Right lung (tissue), 2 donors: ENCODE measurements at regions not wholly inside any gene's neighbourhood (a gene's known extent, or its start where the extent isn't known, plus 50 kb on each side); places are given as distances from the start of the nearest gene placed in this dataset.

Experiments used
- DNase-seq, 2 donors: peaks; one replicate each; pipeline ENCODE4 v3.0.0-alpha.2; 2013

- DNase-seq: no peak
These were observed 649.6 kb downstream of the KCTD16 start for GRCh38 chr5:144820278-144820677.

DNA sequence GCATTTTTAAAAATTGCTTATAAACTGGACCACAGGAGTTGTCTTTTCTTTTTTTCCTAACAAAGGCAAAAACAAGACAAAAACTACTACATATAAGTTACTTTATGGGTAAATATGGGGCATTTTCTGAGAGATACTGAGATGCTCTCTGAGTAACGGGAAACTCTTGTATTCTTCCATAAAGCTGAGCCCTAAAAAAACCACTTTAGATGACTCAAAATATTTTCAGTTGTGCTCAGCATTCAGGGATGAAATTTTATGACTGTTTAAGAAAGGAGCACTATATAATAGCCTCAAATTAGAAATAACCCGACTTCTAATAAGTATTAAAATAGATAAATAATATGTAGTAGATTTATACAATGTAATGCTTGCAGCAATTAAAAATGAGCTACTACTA, 644.5 kb downstream of the KCTD16 start:
- DNase-seq: no peak

- peak; percentile 28 to 36 for DNase-seq
These were observed 642.1 kb downstream of the KCTD16 start for GRCh38 chr5:144812763-144813162.

DNA sequence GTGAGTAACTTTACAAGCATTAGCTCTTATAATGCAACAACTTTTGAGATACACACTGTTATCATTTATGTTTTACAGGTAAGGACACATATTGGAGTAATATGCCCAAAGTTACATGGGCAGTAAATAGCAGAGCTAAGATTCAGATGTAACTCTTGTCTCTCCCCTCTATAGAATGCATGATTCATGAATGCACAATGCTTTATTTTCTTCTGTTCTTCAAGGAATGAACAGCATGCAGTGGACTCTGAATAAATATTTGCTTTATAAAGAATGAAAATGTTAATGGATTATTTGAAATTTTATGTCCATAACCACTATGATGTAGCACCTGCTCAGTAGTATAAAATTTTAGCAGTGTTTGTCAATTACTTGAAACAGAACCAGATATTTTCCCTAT, 629.5 kb downstream of the KCTD16 start:
- DNase-seq: no peak

- no peak for DNase-seq
These were observed 627.9 kb downstream of the KCTD16 start for GRCh38 chr5:144798595-144798994.

- no peak for DNase-seq
These were observed 624.2 kb downstream of the KCTD16 start for GRCh38 chr5:144794922-144795321.

GRCh38 chr5:144788556-144788955, 617.9 kb downstream of the KCTD16 start:
- no peak for DNase-seq

DNA sequence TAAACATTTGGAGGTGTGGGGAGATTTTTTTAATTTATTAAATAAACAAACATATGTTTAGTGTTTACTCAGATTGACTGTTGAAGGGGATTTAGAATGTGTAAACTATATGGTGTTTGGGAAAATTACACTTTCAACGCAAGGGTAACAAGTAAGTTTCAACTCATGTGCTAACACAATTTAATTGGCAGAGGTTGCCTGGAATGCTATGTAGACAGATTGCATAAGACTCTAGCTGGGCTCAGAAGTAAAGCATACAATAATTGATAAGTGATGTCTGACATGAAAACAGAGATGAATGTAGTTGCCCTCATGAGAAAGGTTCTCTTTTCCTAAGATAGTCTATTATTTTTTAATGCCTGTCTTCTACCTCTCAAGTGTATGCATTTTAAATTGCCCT, 617.4 kb downstream of the KCTD16 start:
- no peak for DNase-seq

DNA sequence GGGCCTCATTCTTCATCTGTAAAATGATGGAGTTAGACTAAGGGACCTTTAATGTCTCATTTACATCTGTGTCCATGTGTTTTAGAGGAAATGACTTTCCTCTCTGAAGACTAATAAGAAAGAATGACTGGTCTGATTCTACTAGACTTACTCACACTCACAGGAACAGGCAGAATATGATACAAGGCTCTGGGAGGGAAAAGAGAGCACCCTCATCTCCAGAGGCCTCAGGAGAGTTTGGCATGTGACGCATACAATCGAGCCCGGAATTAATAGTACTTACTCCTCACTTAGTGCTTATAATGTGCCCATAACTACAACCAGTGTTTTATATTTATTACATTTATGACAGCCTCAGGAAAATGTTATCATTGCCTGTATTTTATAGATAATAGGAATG, 608.7 kb downstream of the KCTD16 start:
- DNase-seq: no peak

GRCh38 chr5:144778561-144778960, 607.9 kb downstream of the KCTD16 start:
- no peak for DNase-seq

DNA sequence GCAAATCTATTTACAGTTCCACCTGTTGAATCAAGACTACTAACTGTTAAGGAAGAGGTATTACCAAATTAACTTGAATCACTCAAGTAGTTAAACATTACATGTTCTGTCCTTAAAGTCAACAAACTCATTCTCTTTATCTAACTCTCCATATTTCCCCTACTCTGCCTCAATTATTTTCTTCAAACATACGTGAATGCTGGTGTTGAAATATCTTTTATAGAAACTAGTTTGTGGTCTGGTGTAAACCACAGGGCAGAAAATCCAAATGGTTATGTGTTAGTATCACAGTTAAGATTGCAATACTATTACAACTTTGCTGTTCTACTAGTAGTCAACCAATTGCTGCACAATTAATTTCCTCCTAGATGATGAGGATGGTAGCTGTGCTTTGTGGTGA, 603.5 kb downstream of the KCTD16 start:
- DNase-seq: no peak

DNA sequence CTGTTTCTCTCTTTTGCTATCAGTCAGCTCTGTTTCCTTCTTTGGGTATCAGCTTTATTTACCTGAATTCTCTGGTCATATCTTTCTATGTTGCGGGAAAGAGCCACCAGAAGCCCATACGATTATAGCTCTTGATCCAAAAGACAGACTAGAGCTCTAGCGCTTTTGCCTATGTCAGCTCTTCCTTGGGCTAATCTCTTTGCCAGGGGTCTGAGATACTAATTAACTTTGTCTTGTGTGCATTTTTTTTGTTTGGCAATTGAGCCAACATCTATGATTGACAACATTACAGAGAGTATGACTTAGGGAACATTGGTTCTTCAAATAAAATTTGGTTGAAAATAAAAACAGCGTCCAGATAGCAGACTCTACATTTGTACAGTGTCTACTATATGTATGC, 603.0 kb downstream of the KCTD16 start:
- DNase-seq: no peak

GRCh38 chr5:144771802-144772201, 601.1 kb downstream of the KCTD16 start:
- DNase-seq: no peak

DNA sequence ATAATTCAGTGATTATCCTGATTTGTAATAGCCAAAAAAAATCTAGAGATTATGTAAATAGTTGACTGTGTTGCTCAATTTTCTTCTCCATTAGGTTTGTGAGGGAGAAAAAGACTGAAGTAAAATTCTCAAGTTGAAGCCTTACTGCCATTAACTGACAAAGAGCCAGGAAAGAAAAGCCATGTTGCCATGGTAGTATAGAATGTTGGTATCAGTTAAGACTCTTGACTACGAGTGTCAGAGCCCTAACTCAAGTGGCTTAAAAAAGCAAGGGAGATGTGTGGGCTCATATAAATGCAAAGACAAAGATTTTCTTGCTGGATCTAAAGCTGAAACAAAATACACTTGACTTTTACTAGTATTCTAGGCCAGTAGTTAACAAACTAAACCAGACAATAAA, 571.7 kb downstream of the KCTD16 start:
- peak; percentile 21 to 27 for DNase-seq

- DNase-seq: no peak
These were observed 561.1 kb downstream of the KCTD16 start for GRCh38 chr5:144731786-144732185.

GRCh38 chr5:144712090-144712489, 541.4 kb downstream of the KCTD16 start:
- DNase-seq: no peak

DNA sequence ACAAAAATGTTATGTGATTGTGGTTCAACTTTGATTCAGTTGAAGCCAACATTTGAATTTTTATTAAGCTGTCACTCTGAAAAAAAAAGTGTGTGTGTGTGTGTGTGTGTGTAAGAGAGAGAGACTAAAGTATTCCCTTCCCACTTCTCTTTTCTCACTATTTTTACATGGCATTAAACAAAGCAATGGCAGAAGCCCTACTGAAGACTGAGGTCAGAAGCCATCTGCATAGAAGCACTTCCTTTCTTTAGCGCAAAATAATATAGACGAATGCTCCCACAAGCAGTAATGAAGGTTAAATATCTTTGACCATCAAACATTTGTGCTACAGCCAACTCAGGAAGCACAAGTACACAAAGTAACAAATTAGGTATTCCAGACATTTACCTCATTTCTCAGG, 540.5 kb downstream of the KCTD16 start:
- no peak for DNase-seq

GRCh38 chr5:144710637-144711036, 540.0 kb downstream of the KCTD16 start:
- DNase-seq: no peak

DNA sequence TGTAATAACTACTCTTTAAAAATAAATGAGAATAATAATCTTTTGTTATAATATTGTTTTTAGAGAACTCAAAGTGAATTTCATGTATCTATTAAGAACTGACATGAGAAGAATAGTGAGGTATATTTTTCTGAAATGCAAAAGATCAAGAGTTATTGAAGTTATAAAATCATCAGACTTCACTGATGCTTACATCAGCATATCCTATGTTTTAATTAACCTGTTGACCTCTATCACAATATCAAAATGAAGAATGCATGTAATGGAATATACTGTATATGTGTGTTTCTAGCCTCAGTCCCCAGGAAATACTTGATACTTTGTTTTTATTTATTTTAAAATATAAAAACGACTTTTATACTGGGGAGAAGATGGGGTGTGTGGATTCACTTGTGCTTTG, 533.1 kb downstream of the KCTD16 start:
- DNase-seq: no peak

DNA sequence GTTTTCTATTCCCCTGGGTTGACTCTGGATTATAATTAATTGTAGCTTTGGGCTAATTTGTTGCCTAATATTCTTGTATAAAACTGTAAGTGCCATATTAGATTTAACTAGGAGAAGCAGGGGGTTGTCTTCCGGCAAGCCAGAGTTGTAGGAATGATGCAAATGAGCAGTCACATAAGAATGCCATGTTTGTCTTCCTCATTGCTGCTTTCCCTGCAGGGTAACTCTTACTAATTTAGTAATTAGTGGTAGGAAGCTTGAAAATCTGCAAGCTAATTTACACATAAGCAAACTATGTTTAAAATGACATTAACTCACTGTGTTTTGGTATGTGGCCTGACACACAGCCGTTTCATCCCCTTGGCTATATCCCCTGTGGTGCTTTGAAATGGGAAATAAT, 527.8 kb downstream of the KCTD16 start:
- DNase-seq: no peak

- no peak for DNase-seq
These were observed 527.2 kb downstream of the KCTD16 start for GRCh38 chr5:144697847-144698262.

GRCh38 chr5:144691936-144692335, 521.3 kb downstream of the KCTD16 start:
- DNase-seq: no peak

DNA sequence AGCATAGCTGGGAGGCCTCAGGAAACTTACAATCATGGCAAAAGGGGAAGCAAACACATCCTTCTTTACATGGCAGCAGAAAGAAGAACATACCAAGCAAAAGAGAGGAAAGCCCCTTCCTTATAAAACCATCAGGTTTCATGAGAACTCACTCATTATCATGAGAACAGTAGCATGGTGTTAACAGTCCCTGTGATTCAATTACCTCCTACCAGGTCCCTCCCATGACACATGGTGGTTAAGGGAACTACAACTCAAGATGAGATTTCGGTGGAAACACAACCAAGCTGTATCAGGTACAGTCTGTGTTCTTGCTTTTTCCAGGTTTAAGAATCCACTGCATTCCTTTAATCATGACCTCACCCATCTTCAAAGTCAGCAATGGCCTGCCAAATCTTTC, 514.2 kb downstream of the KCTD16 start:
- no peak for DNase-seq

DNA sequence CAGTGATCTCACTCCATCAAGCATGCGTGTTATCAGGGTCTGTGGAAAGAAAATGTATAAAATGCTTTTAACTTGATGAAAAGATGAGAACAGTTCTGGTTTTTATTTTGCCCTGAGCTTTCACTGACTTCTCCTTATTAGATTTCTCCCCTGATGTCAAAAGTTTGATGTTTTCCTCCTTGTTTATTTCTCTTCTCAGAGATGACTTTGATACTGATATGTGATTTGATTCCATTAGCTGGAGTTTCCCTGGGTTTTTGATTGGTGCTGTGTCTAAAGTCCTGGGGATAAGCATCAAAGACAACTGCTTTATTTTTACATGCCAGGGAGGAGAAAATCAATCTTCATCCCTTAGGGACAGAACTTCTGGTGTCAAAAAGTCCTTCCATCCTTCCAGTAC, 510.0 kb downstream of the KCTD16 start:
- DNase-seq: no peak

DNA sequence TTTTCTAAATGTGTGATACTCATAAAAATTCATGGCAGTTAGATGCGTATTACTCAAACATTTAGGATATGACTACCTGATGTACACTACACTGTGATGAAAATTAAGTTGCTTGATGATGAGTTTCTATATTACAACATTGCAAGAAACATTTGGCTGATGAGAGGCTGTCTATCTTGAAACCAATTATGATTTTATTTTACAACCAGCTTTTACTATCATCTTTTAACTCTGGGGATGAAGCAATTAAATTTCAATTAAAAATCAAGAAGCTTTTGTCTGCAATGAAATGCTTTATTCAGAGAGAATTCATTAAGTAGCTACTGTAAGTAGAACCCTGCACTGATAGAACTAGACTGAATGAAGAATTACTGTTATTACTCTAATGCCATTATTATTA, 500.4 kb downstream of the KCTD16 start:
- DNase-seq: no peak
